IMR-90 (cell line): ENCODE measurements at regions not wholly inside any gene's neighbourhood (a gene's known extent, or its start where the extent isn't known, plus 50 kb on each side); places are given as distances from the start of the nearest gene placed in this dataset.

Experiments used
- ATAC-seq: fragments of 200-7000 bp; cut with Tn5 transposase; 2 replicates; pipeline ENCODE4 v1.9.1; 2020; ENCODE audit warnings: low read depth, mild to moderate bottlenecking, moderate library complexity
- BruUV-seq: library from RNA; stranded (reverse); fragments of 400-500 nt; replicated peaks from 2 replicates; lab custom pipeline; 2021; lab: Mats Ljungman, UMichigan
- CTCF ChIA-PET: fragments of 300-600 bp; formaldehyde crosslinking; extraction: SDS; loops from one replicate; lab custom pipeline; 2021; ENCODE audit warnings: antibody characterized with exemption; lab: Yijun Ruan, JAX
- POLR2A ChIA-PET: fragments of 300-600 bp; sonication (Branson Sonifier 250); formaldehyde crosslinking; loops from one replicate; lab custom pipeline; 2022; ENCODE audit warnings: antibody characterized with exemption; ENCODE audit not compliant: unreplicated experiment; lab: Charles Lee
- DNase-seq: peaks from one replicate; pipeline ENCODE4 v3.0.0; 2013
- H2AFZ ChIP-seq: replicated peaks from 2 replicates; pipeline ENCODE3; 2013; ENCODE audit warnings: low read length, mild to moderate bottlenecking; ENCODE audit not compliant: poor library complexity
- H2AK5ac ChIP-seq: 2 replicates; pipeline ENCODE4 v1.6.1; 2013; ENCODE audit warnings: low read depth, low read length, inconsistent platforms
- H2AK9ac ChIP-seq: replicated peaks from 2 replicates; pipeline ENCODE3; 2013; ENCODE audit warnings: mild to moderate bottlenecking, low read depth, low read length, moderate library complexity; ENCODE audit not compliant: poor library complexity
- H2BK120ac ChIP-seq: 2 replicates; pipeline ENCODE4 v1.6.1; 2013; ENCODE audit warnings: low read depth, low read length, inconsistent platforms
- H2BK15ac ChIP-seq: 3 replicates; pipeline ENCODE4 v1.6.1; 2013; ENCODE audit warnings: low read depth, low read length, inconsistent platforms
- H2BK20ac ChIP-seq: 2 replicates; pipeline ENCODE4 v1.6.1; 2013; ENCODE audit warnings: low read depth, mild to moderate bottlenecking, inconsistent platforms, low read length, moderate library complexity
- H2BK5ac ChIP-seq: 2 replicates; pipeline ENCODE4 v1.6.1; 2013; ENCODE audit warnings: mild to moderate bottlenecking, low read depth, low read length, inconsistent platforms; ENCODE audit not compliant: poor library complexity, severe bottlenecking
- H3K14ac ChIP-seq: replicated peaks from 2 replicates; pipeline ENCODE4 v1.6.1; 2013; ENCODE audit warnings: low read depth, low read length, inconsistent platforms
- H3K18ac ChIP-seq: 2 replicates; pipeline ENCODE4 v1.6.1; 2013; ENCODE audit warnings: low read depth, low read length, control low read depth
- H3K23ac ChIP-seq: 2 replicates; pipeline ENCODE4 v1.6.1; 2013; ENCODE audit warnings: low read depth, low read length, inconsistent platforms
- H3K27ac ChIP-seq: 2 replicates; pipeline ENCODE4 v1.5.1; 2013; ENCODE audit warnings: mild to moderate bottlenecking, control low read depth, low read length; ENCODE audit not compliant: insufficient read depth
- H3K27me3 ChIP-seq: 2 replicates; pipeline ENCODE4 v1.6.1; 2013; ENCODE audit warnings: low read length; ENCODE audit not compliant: control insufficient read depth, insufficient read depth
- H3K36me3 ChIP-seq: 2 replicates; pipeline ENCODE4 v1.6.1; 2013; ENCODE audit warnings: low read length, mixed read lengths; ENCODE audit not compliant: control insufficient read depth, insufficient read depth
- H3K4ac ChIP-seq: 2 replicates; pipeline ENCODE4 v1.6.1; 2013; ENCODE audit warnings: low read depth, low read length, inconsistent platforms
- H3K4me1 ChIP-seq: 2 replicates; pipeline ENCODE4 v1.6.1; 2013; ENCODE audit warnings: low read length, mixed read lengths; ENCODE audit not compliant: control insufficient read depth, insufficient read depth
- H3K4me2 ChIP-seq: 2 replicates; pipeline ENCODE4 v1.6.1; 2013; ENCODE audit warnings: low read depth, mild to moderate bottlenecking, control low read depth, low read length, moderate library complexity
- H3K4me3 ChIP-seq: 2 replicates; pipeline ENCODE4 v1.5.1; 2013; ENCODE audit warnings: low read depth, mild to moderate bottlenecking, control low read depth, low read length, moderate library complexity; ENCODE audit not compliant: insufficient read depth
- H3K56ac ChIP-seq: 2 replicates; pipeline ENCODE4 v1.6.1; 2013; ENCODE audit warnings: low read length, inconsistent platforms; ENCODE audit not compliant: insufficient read depth; ENCODE audit errors: extremely low read depth
- H3K79me1 ChIP-seq, 2 experiments: 2 replicates each; pipeline ENCODE4 v1.6.1; 2013; ENCODE audit warnings: low read length in 2 of 2, inconsistent platforms in 1 of 2, low read depth in 1 of 2
- H3K9ac ChIP-seq: 2 replicates; pipeline ENCODE4 v1.6.1; 2013; ENCODE audit warnings: low read depth, low read length, control low read depth
- H3K9me1 ChIP-seq: 2 replicates; pipeline ENCODE4 v1.6.1; 2013; ENCODE audit warnings: low read length, inconsistent platforms; ENCODE audit not compliant: insufficient read depth
- H3K9me3 ChIP-seq: 2 replicates; pipeline ENCODE4 v1.6.1; 2013; ENCODE audit warnings: low read length; ENCODE audit not compliant: control insufficient read depth, insufficient read depth
- H4K20me1 ChIP-seq: 2 replicates; pipeline ENCODE4 v1.6.1; 2013; ENCODE audit warnings: low read length, inconsistent platforms; ENCODE audit not compliant: insufficient read depth
- H4K5ac ChIP-seq: 2 replicates; pipeline ENCODE4 v1.6.1; 2013; ENCODE audit warnings: mild to moderate bottlenecking, low read depth, low read length, control low read depth
- H4K8ac ChIP-seq, 2 experiments: 2 replicates each; pipeline ENCODE4 v1.6.1; 2013; ENCODE audit warnings: low read depth in 2 of 2, low read length in 2 of 2, control low read depth in 1 of 2, inconsistent platforms in 1 of 2
- H4K91ac ChIP-seq: 2 replicates; pipeline ENCODE4 v1.6.1; 2013; ENCODE audit warnings: low read depth, low read length, inconsistent platforms; ENCODE audit not compliant: insufficient read depth
- POLR2A ChIP-seq: IDR thresholded peaks from 2 replicates; pipeline ENCODE4 v1.6.1; 2012; ENCODE audit warnings: mild to moderate bottlenecking, low read depth, low read length
- WGBS, 2 experiments: methylation state at CpG; one replicate each; pipeline versions ENCODE4 v1.1.5 to v1.1.7; 2013; ENCODE audit warnings: missing lambda C conversion rate in 2 of 2; ENCODE audit not compliant: insufficient read length in 1 of 2; ENCODE audit errors: extremely low coverage in 2 of 2; 5-methylcytosine and 5-hydroxymethylcytosine counted together
- dilution Hi-C: fragments of 300-500 bp; cut with HindIII; formaldehyde crosslinking; loops from one replicate; pipeline ENCODE4 v1.14.3; 2018; ENCODE audit warnings: low sequenced_read_pairs; ENCODE audit not compliant: unreplicated experiment
- in situ Hi-C: fragments of 300-500 bp; cut with MboI; formaldehyde crosslinking; loops from 3 replicates; pipeline ENCODE4 v1.14.3; 2019; ENCODE audit warnings: low sequenced_read_pairs, inconsistent platforms, mixed read lengths
- intact Hi-C: fragments of 100-400 bp; cut with micrococcal nuclease; formaldehyde crosslinking; loops from 2 replicates; pipeline ENCODE4 v1.10.0; 2022

- H2AK5ac ChIP-seq = no peak overlapping the region; the same call in 1 of the 2 replicates
- no peak overlapping the region for H3K56ac ChIP-seq
- no peaks in the 10 kb centered on the region for H3K9me3 ChIP-seq
- POLR2A ChIA-PET = interaction anchor here (0.7 to 1.0 kb wide), 2 partner anchors 9 to 1069 kb away, joined by 5 read pairs; no protein-coding TSS in a partner anchor
- H3K27me3 ChIP-seq = no peaks in the 10 kb centered on the region
- H2BK20ac ChIP-seq = no peak overlapping the region
- peak overlapping the region; percentile 12; the same call in 1 of the 2 replicates for H4K91ac ChIP-seq
- TF ChIP-seq POLR2A = no peak
- no peaks in the 10 kb centered on the region for H3K36me3 ChIP-seq
- DNase-seq = peak; percentile 68
- H3K4me3 ChIP-seq = no peak overlapping the region
- no peak overlapping the region for H2AFZ ChIP-seq
- H3K14ac ChIP-seq = no peak overlapping the region
- H3K9me1 ChIP-seq = no peaks in the 10 kb centered on the region; the same call in 1 of the 2 replicates
- intact Hi-C loops (no loop called here), dilution Hi-C loops (no loop called here), in situ Hi-C loops (no loop called here)
- BruUV-seq = no TSS peak
- H2BK5ac ChIP-seq = peak overlapping the region; percentile 77
- no peak overlapping the region for H3K9ac ChIP-seq
- peak overlapping the region; percentile 91; the same call in 1 of the 2 replicates for H3K18ac ChIP-seq
- peak overlapping the region; percentile 66 for H3K4me2 ChIP-seq
- no peaks in the 10 kb centered on the region for H3K79me1 ChIP-seq
- ATAC-seq = peak; percentile 40; the same call in 1 of the 2 replicates
- 80% methylated on average over 1 of the region's 2 CpGs; no CpG with 5 or more reads in 1 of the 2 experiments for WGBS, 2 experiments
- peak overlapping the region; percentile 63; the same call in 1 of the 2 replicates for H4K5ac ChIP-seq
- CTCF ChIA-PET = no interaction called here
- H2BK120ac ChIP-seq = peak overlapping the region; percentile 59; the same call in 1 of the 2 replicates
- H4K20me1 ChIP-seq = no peaks in the 10 kb centered on the region
- no peak overlapping the region for H3K23ac ChIP-seq
- peak overlapping the region; percentile 64; the same call in 1 of the 2 replicates for H3K27ac ChIP-seq
- peaks cover 3% of the 10 kb centered on the region; the same call in 1 of the 2 replicates for H3K4me1 ChIP-seq
- peak overlapping the region; percentile 59; the same call in 1 of the 2 replicates for H3K4ac ChIP-seq
- H2BK15ac ChIP-seq = peak overlapping the region; percentile 48; the same call in 1 of the 3 replicates
- H4K8ac ChIP-seq = peak overlapping the region in 1 of 2 experiments; percentile 73; a peak in 2 of 4 replicates
- H2AK9ac ChIP-seq = no peak overlapping the region
These were observed 336.3 kb upstream of the MAGI2 start for GRCh38 chr7:79789584-79790345.
